ENCODE measurements at regions not wholly inside any gene's neighbourhood (a gene's known extent, or its start where the extent isn't known, plus 50 kb on each side); places are given as distances from the start of the nearest gene placed in this dataset.
A peak's percentile ranks its signal among the peaks of the same experiment; 100 is the strongest.
"Not testable (repeated sequence)": the region's sequence is repeated elsewhere in the genome, so short reads cannot be mapped to it uniquely, and the experiment has no call there.

DNA sequence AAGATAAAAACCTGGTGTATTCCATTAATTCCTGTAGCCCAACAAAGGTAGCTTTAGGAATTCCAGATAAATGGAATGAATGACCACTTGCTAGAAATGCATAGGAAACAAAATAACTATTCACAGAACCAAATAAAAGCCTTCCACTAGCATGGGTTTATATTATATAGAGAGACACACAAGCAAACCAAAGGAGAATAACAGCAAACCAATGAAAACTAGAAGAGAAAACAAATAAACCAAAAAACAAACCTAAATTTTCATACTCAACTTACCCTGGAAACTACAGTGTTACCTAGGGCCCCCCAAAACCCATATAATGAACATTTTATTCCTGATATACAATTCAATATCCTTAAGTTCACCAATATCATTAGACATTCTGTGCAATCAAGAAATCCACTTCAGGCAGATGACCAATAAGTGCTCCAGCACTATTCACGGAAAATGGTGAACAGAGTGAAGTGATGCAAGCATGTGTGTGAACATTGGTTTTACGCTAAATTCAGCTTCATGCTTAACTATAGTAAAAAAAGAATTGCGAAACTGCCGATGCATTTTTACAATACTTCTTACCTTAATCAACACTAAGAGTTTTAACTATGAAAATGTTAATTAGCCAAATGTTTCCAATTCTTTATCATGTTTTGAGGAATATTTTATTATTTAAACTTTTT is 1108.4 kb upstream of the TMEM132C start:
- DNase-seq (ENCODE audit: low read depth in 2 of 2) = no peak

DNA sequence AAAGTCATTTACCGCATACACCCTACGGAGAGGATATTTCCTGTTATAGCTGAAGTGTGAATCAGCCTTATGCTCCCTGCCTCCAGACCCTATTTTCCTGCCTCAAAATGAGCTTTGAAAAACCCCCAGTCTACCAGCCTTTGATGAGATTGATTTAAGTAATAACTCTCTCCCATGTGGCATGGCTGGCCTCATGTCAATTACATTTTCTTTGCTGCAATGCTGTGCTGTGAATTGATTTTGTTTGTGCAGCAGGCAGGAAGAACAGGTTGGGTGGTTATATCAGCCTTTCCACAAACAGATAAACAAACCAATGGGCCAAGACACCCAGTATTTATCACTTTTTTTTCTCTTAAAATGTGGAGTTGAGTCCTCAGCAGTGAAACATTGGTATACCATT is 1105.5 kb upstream of the TMEM132C start:
- no peak for DNase-seq (ENCODE audit: low read depth in 2 of 2)

DNA sequence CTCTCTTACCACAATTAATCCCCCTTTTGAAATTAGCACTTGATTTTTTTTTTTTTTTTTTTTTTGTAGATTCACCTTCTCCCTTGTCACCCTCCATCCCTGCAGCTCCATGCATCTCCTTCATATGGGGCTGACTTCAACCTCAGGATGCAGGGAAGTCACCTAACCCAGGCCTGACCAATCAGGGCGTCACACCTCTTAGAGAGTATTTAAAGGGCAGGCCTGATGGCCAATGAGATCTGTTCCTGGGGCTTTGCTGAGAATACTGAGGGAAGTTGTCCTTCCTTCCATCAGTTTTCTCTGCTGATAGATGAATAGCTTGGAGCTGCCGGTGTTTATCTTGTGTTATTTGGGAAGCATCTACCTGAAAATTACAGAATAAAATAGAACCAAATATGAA is 1104.7 kb upstream of the TMEM132C start:
- no peak for DNase-seq (ENCODE audit: low read depth in 2 of 2)

- DNase-seq (ENCODE audit: low read depth in 2 of 2) = no peak
Measured at GRCh38 chr12:127162902-127163301, 1104.1 kb upstream of the TMEM132C start.

DNA sequence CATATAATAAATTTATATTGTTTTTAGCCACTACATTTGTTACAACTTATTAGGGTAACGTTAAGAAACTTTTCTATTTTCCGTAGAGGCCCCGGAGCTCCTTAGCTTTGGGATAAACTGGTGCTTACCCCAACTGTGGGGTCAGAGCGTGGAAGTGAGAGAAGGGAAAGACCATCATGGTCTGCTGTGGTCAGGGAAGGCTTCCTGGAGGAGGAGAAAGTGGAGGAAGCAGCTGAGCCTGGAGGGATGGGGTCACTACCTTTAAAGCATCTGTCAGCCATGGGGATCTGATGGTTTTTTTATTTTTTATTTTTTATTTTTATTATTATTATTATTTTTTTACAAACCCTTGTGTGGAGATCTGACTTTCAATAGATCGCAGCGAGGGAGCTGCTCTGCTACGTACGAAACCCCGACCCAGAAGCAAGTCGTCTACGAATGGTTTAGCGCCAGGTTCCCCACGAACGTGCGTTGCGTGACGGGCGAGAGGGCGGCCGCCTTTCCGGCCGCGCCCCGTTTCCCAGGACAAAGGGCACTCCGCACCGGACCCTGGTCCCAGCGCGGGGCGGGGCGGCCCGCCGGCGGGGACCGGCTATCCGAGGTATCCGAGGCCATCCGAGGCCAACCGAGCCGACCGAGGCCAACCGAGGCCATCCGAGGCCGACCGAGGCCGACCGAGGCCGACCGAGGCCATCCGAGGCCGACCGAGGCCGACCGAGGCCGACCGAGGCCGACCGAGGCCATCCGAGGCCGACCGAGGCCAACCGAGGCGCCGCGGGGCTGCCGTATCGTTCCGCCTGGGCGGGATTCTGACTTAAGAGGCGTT is 1101.2 kb upstream of the TMEM132C start:
- DNase-seq (ENCODE audit: low read depth in 2 of 2) = peak in 1 of 2 experiments; percentile 62

- DNase-seq (ENCODE audit: low read depth in 2 of 2) = peak; percentile 94 to 95
Measured at GRCh38 chr12:127169321-127170181, 1097.4 kb upstream of the TMEM132C start.

DNA sequence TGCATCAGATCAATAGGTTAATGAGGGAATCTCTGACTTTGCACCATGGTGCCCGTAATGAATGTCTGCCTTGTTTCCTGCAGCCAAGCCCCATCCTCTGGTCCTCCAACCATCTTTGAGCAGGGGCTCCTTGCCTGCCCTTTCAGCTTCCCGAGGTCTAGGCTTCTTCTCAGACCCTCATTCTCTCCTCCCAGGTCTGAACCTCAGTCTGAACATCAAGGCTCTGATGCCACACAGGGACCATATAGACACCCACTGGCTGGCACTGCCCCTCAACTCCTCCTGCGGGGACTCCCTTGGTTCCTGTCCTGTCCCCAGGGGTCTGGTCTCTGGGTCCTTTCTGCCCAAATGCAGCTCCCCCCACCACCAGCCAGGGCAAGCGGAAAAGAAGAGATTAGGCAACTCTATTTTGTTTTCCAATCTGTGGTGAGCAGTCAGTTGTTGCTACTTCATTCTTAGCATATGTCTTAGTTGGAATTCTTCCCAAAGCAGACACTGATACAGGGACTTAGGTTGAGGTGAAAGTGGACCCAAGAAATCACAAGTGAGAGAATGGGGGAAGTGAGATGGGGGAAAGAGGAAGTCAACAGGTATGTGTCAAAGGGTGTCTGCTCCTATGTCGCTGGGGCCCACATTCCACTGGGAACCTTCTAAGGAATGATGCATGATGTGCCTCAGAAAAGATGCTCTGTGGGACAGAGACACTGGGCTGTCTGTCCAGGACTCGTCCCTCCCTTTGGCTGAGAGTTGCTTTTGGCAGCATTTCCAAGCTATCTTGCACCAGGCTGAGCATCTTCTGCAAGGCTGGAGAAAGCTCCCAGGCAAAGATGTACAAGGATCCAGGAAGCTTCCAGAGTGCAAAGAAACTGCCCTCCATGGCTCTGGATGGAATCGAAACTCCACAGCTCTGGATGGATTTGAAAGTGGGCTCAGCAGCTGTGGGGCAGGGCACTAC is 1096.5 kb upstream of the TMEM132C start:
- peak in 1 of 2 experiments; percentile 58 for DNase-seq (ENCODE audit: low read depth in 2 of 2)

DNA sequence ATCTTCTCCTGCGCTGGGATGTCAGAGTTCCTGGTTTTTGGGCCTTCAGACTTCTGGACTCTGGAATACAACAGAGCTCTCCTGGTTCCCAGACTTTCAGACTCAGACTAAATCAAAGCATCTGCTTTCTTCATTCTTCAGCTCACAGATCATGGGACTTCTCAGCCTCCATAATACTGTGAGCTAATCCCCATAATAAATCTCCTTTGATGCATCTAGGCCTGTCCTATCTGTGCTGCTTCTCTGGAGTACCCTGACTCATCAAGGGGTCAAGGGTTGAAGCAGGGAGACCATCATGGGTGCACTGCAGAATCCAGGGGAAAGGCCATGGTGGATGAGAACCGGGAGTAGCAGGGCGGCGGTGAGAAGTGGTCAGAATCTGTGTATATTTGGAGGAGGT is 1094.1 kb upstream of the TMEM132C start:
- peak; percentile 28 to 36 for DNase-seq (ENCODE audit: low read depth in 2 of 2)

- not testable (repeated sequence) for DNase-seq (ENCODE audit: low read depth in 2 of 2)
Measured at GRCh38 chr12:127173971-127174370, 1093.0 kb upstream of the TMEM132C start.

DNA sequence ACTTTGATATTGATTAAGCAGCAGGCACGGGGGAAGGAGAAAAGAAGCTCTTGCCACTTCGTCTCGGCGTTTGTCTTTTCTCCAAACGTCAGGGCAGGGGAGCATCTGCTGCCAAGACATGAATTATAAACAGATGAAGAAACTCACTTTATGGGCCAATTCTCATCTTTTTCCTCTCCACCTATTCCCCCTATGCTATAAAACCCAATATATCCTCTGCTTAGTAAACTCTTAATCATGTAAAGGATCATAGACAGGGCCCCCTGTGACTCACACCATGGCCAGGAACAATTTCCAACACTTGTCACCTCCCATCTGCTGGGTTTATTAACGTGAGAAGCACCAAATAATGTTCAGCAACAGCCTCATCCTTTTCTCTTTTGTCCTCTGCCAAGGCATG is 1092.1 kb upstream of the TMEM132C start:
- DNase-seq (ENCODE audit: low read depth in 2 of 2) = peak; percentile 67 to 74

DNA sequence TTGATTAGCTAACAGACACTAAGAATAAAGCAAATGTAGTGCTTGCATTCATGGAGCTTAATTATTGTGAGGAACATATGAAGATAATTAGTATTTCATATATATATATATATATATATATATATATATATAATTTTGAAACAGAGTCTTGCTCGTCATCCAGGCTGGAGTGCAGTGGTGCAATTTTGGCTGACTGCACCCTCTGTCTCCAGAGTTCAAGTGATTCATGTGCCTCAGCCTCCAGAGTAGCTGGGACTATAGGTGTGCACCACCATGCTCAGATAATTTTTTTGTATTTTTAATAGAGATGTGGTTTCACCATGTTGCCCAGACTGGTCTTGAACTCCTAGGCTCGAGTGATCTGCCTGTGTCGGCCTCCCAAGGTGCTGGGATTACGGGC is 1091.6 kb upstream of the TMEM132C start:
- DNase-seq (ENCODE audit: low read depth in 2 of 2) = no peak

GRCh38 chr12:127176804-127177203 is 1090.2 kb upstream of the TMEM132C start:
- no peak for DNase-seq (ENCODE audit: low read depth in 2 of 2)

GRCh38 chr12:127178052-127178451 is 1088.9 kb upstream of the TMEM132C start:
- DNase-seq (ENCODE audit: low read depth in 2 of 2) = peak; percentile 7 to 8

DNA sequence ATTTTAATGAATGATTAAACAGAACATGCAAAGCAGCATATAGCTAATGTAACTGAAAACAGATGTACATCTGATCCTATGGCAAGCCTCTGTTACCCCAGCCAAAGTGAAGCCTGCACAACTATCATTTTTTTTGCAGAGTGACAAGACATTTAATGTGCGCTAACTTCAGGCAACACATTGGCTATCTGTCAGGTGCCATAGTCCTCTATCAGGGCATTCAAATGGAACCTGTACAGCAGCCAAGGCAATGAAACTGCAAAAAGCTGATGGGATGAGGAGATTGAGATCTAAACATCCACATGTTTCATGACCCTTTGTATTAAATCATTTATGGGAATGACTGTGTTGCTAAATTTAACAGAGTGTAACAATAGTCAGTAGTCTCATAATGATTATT is 1088.5 kb upstream of the TMEM132C start:
- peak in 1 of 2 experiments; percentile 12 for DNase-seq (ENCODE audit: low read depth in 2 of 2)

DNA sequence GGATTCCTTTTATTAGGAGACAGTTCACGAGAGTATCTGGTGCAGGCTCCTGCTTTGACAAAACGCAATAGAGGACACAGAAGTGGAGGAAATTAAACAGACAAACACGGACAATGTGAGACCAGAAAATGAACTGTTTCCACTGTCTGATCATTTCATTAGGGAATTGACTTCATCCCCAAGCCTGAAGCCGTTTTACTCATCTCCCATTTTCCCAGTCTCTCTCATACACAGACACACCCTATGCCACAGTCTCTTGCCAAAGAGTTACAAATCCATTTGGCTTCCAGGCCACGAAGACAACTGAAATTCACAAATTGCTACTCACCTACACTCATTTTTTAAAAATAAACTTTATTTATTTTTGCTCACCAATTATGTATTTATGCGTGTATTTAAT is 1087.8 kb upstream of the TMEM132C start:
- DNase-seq (ENCODE audit: low read depth in 2 of 2) = no peak

- DNase-seq (ENCODE audit: low read depth in 2 of 2) = no peak
Measured at GRCh38 chr12:127182018-127182417, 1085.0 kb upstream of the TMEM132C start.

DNA sequence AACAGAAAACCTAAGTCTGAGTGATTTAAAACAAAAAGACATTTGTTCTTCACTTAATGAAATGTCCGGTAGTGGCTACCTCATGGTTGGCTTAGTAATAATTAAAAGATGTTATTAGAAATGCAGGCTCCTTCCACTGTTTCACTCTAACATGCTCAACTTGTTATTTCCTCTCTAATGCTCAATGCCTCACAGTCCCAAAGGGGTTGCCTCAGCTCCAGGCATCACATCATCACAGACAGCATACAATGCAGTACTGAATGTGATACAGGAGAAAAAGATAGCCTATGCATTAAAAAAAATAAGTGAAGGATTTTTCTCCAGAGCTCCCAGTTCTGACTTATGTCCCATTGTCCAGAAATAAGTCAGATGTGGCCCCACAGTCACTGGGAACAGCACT is 1077.0 kb upstream of the TMEM132C start:
- no peak for DNase-seq (ENCODE audit: low read depth in 2 of 2)

DNA sequence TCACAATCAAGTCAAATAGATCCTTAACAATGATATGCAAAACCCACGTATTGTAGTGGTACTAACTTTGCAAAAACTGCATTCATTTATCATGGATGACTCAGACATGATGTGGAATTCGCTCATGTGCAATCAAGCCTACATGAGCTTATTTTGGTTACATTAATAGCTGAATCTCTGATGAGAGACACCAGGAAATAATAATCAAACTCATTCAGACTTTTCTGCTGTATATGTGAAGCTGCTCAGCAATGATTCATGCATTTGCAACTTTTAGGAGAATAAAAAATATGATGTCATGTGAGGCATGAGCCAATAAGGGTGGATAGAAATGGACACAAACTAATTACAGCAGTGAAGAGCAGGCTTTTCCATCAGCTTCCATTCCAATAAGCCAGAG is 1075.8 kb upstream of the TMEM132C start:
- peak; percentile 72 to 76 for DNase-seq (ENCODE audit: low read depth in 2 of 2)

GRCh38 chr12:127192391-127192790 is 1074.6 kb upstream of the TMEM132C start:
- DNase-seq (ENCODE audit: low read depth in 2 of 2) = no peak

GRCh38 chr12:127193341-127193740 is 1073.6 kb upstream of the TMEM132C start:
- DNase-seq (ENCODE audit: low read depth in 2 of 2) = no peak

- DNase-seq (ENCODE audit: low read depth in 2 of 2) = peak in 1 of 2 experiments; percentile 10
Measured at GRCh38 chr12:127194176-127194575, 1072.8 kb upstream of the TMEM132C start.
